ENCODE measurements at regions not wholly inside any gene's neighbourhood (a gene's known extent, or its start where the extent isn't known, plus 50 kb on each side); places are given as distances from the start of the nearest gene placed in this dataset.

DNA sequence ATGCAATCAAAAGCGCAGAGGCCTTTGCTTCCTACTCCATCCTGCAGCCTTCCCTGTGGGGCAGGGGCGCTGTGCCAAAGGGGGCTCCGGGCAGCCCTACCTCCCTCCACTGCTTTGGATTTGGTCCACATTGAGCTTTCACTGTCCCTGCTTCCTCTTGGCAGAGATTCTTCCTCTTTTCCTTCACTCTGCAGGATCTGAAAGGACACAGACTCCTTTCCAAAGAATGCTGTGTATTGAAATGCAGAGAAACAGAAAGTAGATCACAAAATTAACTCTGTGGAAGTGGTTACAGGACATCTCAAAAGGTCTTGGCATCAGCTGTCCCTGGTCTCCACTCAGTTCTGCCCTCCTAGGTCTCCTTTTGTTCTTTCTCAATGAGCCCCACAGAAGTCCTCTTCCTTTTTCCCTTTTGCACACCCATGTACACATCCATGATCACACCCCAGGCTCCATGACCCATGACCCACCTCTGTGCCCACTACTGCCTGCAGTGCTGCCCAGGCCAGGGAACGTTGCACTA lies 64.1 kb downstream of the CCR1 start:
- TF ChIP-seq POLR2A (IDR thresholded peaks at IDR 0.05; ENCODE audit: low read length) (no peak), GATA1 (IDR thresholded peaks at IDR 0.05; ENCODE audit: low read depth, low read length) (no peak)
